Cardiac fibroblast (primary cell): ENCODE measurements at regions not wholly inside any gene's neighbourhood (a gene's known extent, or its start where the extent isn't known, plus 50 kb on each side); places are given as distances from the start of the nearest gene placed in this dataset.
A peak's percentile ranks its signal among the peaks of the same experiment; 100 is the strongest.

Experiments used
- DNase-seq, 2 donors: peaks; one replicate each; pipeline versions ENCODE4 v3.0.0 to v3.0.0-alpha.2; 2010; ENCODE audit warnings: low read depth in 2 of 2
- H3K4me3 ChIP-seq, 2 donors: replicated peaks in 1 of 2; 1 replicate in 1 of 2; 2 replicates in 1 of 2; pipeline ENCODE4 v1.5.1; 2011; ENCODE audit warnings: low read depth in 2 of 2, low read length in 2 of 2, mild to moderate bottlenecking in 2 of 2, moderate library complexity in 1 of 2
- CTCF ChIP-seq: IDR thresholded peaks from one replicate; pipeline ENCODE4 v1.5.1; 2011; ENCODE audit warnings: low read depth, mild to moderate bottlenecking, low read length, inconsistent platforms

DNA sequence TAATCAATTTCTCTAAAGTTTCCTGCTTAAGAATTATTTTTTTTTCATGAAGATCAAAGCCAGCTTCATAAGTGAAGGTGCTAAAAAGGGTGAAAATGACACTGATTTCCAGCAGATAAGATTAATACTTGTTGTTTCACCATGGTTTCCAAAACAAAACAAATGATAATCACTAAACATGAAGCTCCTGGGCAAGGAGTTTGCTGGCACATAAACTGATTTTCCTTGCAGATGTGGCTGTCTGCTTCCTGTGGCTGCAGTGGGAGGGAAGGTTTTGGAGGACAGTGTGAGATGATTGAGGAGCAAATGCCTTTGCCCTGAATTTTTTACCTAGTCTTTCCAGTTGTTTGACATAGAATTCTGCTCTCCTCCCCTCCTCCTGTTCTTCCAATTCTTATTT is 228.8 kb downstream of the DIPK2A start:
- no peak for TF ChIP-seq CTCF
- H3K4me3 ChIP-seq = no peak overlapping the region
- no peak for DNase-seq

- DNase-seq = no peak
- no peak overlapping the region for H3K4me3 ChIP-seq
- TF ChIP-seq CTCF = no peak
Measured at GRCh38 chr3:144221761-144222160, 250.1 kb downstream of the DIPK2A start.

- TF ChIP-seq CTCF = no peak
- H3K4me3 ChIP-seq = no peak overlapping the region
- peak; percentile 2 to 27 for DNase-seq
Measured at GRCh38 chr3:144229330-144229729, 257.7 kb downstream of the DIPK2A start.

- peak; percentile 8 for DNase-seq
- TF ChIP-seq CTCF = no peak
- no peak overlapping the region for H3K4me3 ChIP-seq
Measured at GRCh38 chr3:144229953-144230352, 258.3 kb downstream of the DIPK2A start.

GRCh38 chr3:144235489-144235888 is 263.9 kb downstream of the DIPK2A start:
- no peak overlapping the region for H3K4me3 ChIP-seq
- no peak for DNase-seq
- TF ChIP-seq CTCF = no peak

GRCh38 chr3:144237351-144237750 is 265.7 kb downstream of the DIPK2A start:
- H3K4me3 ChIP-seq = no peak overlapping the region
- no peak for TF ChIP-seq CTCF
- DNase-seq = no peak

GRCh38 chr3:144241404-144241803 is 269.8 kb downstream of the DIPK2A start:
- no peak overlapping the region for H3K4me3 ChIP-seq
- TF ChIP-seq CTCF = no peak
- no peak for DNase-seq
